ENCODE measurements at regions not wholly inside any gene's neighbourhood (a gene's known extent, or its start where the extent isn't known, plus 50 kb on each side); places are given as distances from the start of the nearest gene placed in this dataset.

DNA sequence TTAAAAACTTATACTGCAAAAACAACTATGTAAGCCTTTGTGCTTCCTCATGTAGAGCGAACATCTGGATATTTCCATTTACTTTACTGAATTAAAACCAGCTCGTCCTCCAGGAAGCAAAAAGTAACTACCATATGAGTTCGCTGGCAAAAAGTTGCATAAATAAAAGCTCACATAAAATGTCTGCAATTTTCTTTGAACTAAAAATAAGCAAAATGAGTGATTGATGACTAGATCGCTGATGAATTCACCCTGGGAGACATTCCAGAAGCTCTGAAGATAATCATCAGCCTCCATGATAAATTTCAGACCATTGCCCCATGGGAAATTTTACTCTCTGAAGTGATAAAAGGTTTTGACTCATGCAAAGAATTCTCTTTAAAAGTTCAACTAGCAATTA, 67.3 kb upstream of the SACS start (continued):
- TF ChIP-seq, protein P1, sequence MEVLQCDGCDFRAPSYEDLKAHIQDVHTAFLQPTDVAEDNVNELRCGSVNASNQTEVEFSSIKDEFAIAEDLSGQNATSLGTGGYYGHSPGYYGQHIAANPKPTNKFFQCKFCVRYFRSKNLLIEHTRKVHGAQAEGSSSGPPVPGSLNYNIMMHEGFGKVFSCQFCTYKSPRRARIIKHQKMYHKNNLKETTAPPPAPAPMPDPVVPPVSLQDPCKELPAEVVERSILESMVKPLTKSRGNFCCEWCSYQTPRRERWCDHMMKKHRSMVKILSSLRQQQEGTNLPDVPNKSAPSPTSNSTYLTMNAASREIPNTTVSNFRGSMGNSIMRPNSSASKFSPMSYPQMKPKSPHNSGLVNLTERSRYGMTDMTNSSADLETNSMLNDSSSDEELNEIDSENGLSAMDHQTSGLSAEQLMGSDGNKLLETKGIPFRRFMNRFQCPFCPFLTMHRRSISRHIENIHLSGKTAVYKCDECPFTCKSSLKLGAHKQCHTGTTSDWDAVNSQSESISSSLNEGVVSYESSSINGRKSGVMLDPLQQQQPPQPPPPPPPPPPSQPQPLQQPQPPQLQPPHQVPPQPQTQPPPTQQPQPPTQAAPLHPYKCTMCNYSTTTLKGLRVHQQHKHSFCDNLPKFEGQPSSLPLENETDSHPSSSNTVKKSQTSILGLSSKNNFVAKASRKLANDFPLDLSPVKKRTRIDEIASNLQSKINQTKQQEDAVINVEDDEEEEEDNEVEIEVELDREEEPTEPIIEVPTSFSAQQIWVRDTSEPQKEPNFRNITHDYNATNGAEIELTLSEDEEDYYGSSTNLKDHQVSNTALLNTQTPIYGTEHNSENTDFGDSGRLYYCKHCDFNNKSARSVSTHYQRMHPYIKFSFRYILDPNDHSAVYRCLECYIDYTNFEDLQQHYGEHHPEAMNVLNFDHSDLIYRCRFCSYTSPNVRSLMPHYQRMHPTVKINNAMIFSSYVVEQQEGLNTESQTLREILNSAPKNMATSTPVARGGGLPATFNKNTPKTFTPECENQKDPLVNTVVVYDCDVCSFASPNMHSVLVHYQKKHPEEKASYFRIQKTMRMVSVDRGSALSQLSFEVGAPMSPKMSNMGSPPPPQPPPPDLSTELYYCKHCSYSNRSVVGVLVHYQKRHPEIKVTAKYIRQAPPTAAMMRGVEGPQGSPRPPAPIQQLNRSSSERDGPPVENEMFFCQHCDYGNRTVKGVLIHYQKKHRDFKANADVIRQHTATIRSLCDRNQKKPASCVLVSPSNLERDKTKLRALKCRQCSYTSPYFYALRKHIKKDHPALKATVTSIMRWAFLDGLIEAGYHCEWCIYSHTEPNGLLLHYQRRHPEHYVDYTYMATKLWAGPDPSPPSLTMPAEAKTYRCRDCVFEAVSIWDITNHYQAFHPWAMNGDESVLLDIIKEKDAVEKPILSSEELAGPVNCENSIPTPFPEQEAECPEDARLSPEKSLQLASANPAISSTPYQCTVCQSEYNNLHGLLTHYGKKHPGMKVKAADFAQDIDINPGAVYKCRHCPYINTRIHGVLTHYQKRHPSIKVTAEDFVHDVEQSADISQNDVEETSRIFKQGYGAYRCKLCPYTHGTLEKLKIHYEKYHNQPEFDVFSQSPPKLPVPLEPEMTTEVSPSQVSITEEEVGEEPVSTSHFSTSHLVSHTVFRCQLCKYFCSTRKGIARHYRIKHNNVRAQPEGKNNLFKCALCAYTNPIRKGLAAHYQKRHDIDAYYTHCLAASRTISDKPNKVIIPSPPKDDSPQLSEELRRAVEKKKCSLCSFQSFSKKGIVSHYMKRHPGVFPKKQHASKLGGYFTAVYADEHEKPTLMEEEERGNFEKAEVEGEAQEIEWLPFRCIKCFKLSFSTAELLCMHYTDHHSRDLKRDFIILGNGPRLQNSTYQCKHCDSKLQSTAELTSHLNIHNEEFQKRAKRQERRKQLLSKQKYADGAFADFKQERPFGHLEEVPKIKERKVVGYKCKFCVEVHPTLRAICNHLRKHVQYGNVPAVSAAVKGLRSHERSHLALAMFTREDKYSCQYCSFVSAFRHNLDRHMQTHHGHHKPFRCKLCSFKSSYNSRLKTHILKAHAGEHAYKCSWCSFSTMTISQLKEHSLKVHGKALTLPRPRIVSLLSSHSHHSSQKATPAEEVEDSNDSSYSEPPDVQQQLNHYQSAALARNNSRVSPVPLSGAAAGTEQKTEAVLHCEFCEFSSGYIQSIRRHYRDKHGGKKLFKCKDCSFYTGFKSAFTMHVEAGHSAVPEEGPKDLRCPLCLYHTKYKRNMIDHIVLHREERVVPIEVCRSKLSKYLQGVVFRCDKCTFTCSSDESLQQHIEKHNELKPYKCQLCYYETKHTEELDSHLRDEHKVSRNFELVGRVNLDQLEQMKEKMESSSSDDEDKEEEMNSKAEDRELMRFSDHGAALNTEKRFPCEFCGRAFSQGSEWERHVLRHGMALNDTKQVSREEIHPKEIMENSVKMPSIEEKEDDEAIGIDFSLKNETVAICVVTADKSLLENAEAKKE (CRISPR knock-in tag; IDR thresholded peaks at IDR 0.05) = no peak
- TF ChIP-seq CREB1 (CRISPR knock-in tag; IDR thresholded peaks at IDR 0.05; ENCODE audit: low read depth) (no peak), ZNF114 (CRISPR knock-in tag; IDR thresholded peaks at IDR 0.05) (no peak), POLR2AphosphoS5 (IDR thresholded peaks at IDR 0.05; ENCODE audit: low read depth) (no peak)

GRCh38 chr13:23504180-23504579, 66.0 kb upstream of the TNFRSF19 start:
- no peaks in the 10 kb centered on the region for H3K9me2 ChIP-seq (ENCODE audit: insufficient read depth)
- Mint-ChIP-seq H3K27me3 (ENCODE audit: insufficient read depth, low read depth, poor library complexity) (no peaks in the 10 kb centered on the region), H3K36me3 (ENCODE audit: low read depth) (no peaks in the 10 kb centered on the region), H3K4me3 (no peak overlapping the region), H3K9me3 (no peaks in the 10 kb centered on the region), H3K4me1 (no peaks in the 10 kb centered on the region), H3K27ac (no peak overlapping the region)
- H3K4me3 ChIP-seq = no peak overlapping the region
- 0 out of 2 replicates have a peak overlapping the region, but pooled peaks have one; percentile 16 for H2AFZ ChIP-seq
- ATAC-seq (no peak), DNase-seq (ENCODE audit: low spot score) (no peak)
- no peaks in the 10 kb centered on the region for H3F3A ChIP-seq (replicated peaks; ENCODE audit: low read depth)
- no peak overlapping the region for H3K4me2 ChIP-seq
- no peaks in the 10 kb centered on the region for H3K79me2 ChIP-seq (replicated peaks; ENCODE audit: insufficient read depth)
- H3K36me3 ChIP-seq (ENCODE audit: insufficient read depth) = no peaks in the 10 kb centered on the region
- no peaks in the 10 kb centered on the region for H4K20me1 ChIP-seq (replicated peaks; ENCODE audit: insufficient read depth)
- no peaks in the 10 kb centered on the region for H3K27me3 ChIP-seq (ENCODE audit: insufficient read depth)
- H3K4me1 ChIP-seq (ENCODE audit: insufficient read depth) = peaks cover 4% of the 10 kb centered on the region; the same call in 1 of the 2 replicates
- H3K27ac ChIP-seq (ENCODE audit: low read depth) = no peak overlapping the region
- TF ChIP-seq JUNB (IDR thresholded peaks at IDR 0.05; ENCODE audit: unreplicated experiment) (no peak), EZH2phosphoT487 (IDR thresholded peaks at IDR 0.05; ENCODE audit: unreplicated experiment) (no peak), ZNF114 (CRISPR knock-in tag; IDR thresholded peaks at IDR 0.05) (no peak), POLR2AphosphoS5 (IDR thresholded peaks at IDR 0.05; ENCODE audit: low read depth) (no peak), ZNF331 (CRISPR knock-in tag; IDR thresholded peaks at IDR 0.05; ENCODE audit: low read depth) (no peak), STAT1 (IDR thresholded peaks at IDR 0.05; ENCODE audit: unreplicated experiment) (no peak), EZH2 (IDR thresholded peaks at IDR 0.05; ENCODE audit: low read depth, unreplicated experiment) (no peak)
- TF ChIP-seq, protein P1 (CRISPR knock-in tag; IDR thresholded peaks at IDR 0.05) = no peak

Data from GM23338 (cell line).